ENCODE measurements at regions not wholly inside any gene's neighbourhood (a gene's known extent, or its start where the extent isn't known, plus 50 kb on each side); places are given as distances from the start of the nearest gene placed in this dataset.
"Not testable (repeated sequence)": the region's sequence is repeated elsewhere in the genome, so short reads cannot be mapped to it uniquely, and the experiment has no call there.

GRCh38 chr6:21847711-21848480 is 254.3 kb downstream of the SOX4 start:
- in situ Hi-C loops (cut with HindIII; ENCODE audit: low pct_unique_long_range_greater_than_20kb, low sequenced_read_pairs) = no loop called here
- no peak for DNase-seq (ENCODE audit: low read depth, low spot score)

- no peak for DNase-seq (ENCODE audit: low read depth, low spot score)
- in situ Hi-C loops (cut with HindIII; ENCODE audit: low pct_unique_long_range_greater_than_20kb, low sequenced_read_pairs) = no loop called here
Measured at GRCh38 chr6:21850691-21851090, 257.1 kb downstream of the SOX4 start.

DNA sequence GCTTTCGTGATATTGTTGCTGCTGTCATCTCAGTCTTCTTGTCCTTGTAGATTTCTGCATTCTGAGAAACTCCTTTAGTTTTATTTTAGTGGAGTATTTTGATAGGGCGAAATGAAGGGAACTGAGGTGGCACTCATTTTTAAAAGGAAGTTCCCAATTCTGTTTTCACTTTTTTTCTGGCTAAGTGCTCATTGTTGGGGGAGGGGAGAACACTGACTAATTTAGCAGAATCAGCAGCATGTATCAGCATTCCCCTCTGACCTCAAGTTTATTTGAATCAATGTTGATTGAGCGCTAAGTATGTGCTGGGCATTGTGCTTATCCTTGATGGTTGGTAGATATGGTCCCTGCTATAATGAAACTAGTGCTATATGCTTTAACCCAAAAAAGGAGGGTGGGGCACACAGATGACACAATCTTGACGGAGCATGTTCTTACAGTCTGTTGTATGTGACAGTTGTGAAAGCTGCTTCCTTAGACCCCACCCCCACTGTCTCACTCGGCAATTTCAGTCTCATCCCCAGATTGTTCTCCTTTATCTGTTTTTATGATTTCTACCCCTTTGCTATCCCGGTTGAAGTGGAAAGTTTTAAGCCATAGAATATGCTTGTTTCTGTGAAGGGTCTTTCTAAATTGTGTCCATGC is 262.4 kb downstream of the SOX4 start:
- in situ Hi-C loops (cut with HindIII; ENCODE audit: low pct_unique_long_range_greater_than_20kb, low sequenced_read_pairs) = no loop called here
- no peak for DNase-seq (ENCODE audit: low read depth, low spot score)

- in situ Hi-C loops (cut with HindIII; ENCODE audit: low pct_unique_long_range_greater_than_20kb, low sequenced_read_pairs) = no loop called here
- no peak for DNase-seq (ENCODE audit: low read depth, low spot score)
Measured at GRCh38 chr6:21856456-21856825, 262.9 kb downstream of the SOX4 start.

DNA sequence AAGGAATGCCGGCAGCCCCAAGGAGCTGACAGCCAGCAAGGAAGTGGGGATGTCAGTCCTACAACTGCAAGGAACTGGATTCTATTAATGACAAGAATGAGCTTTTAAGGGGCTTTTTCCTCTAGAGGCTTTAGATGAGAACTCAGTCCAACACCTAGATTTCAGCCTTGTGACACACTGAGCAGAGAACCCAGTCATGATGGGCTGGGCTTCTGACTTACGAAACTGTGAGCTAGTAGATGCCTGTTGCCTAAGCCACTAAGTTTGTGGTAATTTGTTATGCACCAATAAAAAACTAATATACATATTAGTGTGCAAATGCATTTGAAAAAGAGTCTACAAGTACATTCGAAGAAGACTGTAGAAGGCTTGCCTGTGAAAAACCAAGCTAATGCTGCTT is 263.3 kb downstream of the SOX4 start:
- no peak for DNase-seq (ENCODE audit: low read depth, low spot score)
- in situ Hi-C loops (cut with HindIII; ENCODE audit: low pct_unique_long_range_greater_than_20kb, low sequenced_read_pairs) = no loop called here

GRCh38 chr6:21858076-21858475 is 264.5 kb downstream of the SOX4 start:
- DNase-seq (ENCODE audit: low read depth, low spot score) = no peak
- in situ Hi-C loops (cut with HindIII; ENCODE audit: low pct_unique_long_range_greater_than_20kb, low sequenced_read_pairs) = no loop called here

DNA sequence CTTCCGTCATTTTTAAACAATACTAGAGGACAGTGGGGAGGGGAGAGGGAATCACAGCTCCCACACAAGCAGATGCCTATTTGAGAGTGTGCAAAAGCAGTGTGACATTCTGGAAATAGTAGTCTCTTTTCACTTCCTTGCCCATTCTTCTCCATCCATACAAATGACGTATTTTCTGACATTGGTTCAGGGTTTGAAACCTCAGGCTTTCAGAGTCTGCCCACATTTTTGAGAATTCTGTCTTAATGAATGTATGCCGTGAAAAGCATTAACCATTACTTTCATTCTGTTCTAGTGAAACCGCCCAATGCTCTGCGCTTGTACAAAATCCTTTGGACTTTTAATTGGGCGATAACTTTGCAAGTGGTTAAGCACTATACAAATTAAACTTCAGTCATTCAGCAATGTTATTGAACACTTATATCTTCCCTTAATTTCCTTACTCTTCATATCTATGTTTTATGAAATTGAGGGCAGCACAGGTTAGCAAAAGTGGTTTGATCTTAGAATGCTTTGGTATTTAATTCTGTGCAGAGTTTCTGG is 265.7 kb downstream of the SOX4 start:
- DNase-seq (ENCODE audit: low read depth, low spot score) = no peak
- in situ Hi-C loops (cut with HindIII; ENCODE audit: low pct_unique_long_range_greater_than_20kb, low sequenced_read_pairs) = no loop called here

DNA sequence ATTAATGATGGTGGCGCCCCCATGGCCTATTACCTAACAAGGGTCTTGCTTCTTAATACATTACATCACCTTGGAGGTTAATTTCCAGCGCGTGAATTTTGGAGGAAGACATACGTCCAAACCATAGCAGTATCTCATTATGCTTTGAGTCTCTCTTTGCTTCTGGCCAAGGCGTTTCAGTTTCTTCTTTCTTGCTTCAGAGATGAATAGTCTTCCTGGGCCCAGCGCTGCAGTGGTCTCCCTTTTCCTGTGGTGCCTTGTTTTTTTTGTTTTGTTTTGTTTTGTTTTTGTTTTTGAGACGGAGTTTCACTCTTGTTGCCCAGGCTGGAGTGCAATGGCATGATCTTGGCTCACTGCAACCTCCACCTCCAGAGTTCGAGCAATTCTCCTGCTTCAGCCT is 268.4 kb downstream of the SOX4 start:
- in situ Hi-C loops (cut with HindIII; ENCODE audit: low pct_unique_long_range_greater_than_20kb, low sequenced_read_pairs) = no loop called here
- DNase-seq (ENCODE audit: low read depth, low spot score) = no peak

- in situ Hi-C loops (cut with HindIII; ENCODE audit: low pct_unique_long_range_greater_than_20kb, low sequenced_read_pairs) = no loop called here
- DNase-seq (ENCODE audit: low read depth, low spot score) = no peak
Measured at GRCh38 chr6:21864206-21864605, 270.7 kb downstream of the SOX4 start.

GRCh38 chr6:21868226-21868625 is 274.7 kb downstream of the SOX4 start:
- no peak for DNase-seq (ENCODE audit: low read depth, low spot score)
- in situ Hi-C loops (cut with HindIII; ENCODE audit: low pct_unique_long_range_greater_than_20kb, low sequenced_read_pairs) = no loop called here

GRCh38 chr6:21869085-21869771 is 275.7 kb downstream of the SOX4 start:
- in situ Hi-C loops (cut with HindIII; ENCODE audit: low pct_unique_long_range_greater_than_20kb, low sequenced_read_pairs) = no loop called here
- DNase-seq (ENCODE audit: low read depth, low spot score) = no peak

GRCh38 chr6:21870076-21870730 is 276.7 kb downstream of the SOX4 start:
- DNase-seq (ENCODE audit: low read depth, low spot score) = no peak
- in situ Hi-C loops (cut with HindIII; ENCODE audit: low pct_unique_long_range_greater_than_20kb, low sequenced_read_pairs) = no loop called here

DNA sequence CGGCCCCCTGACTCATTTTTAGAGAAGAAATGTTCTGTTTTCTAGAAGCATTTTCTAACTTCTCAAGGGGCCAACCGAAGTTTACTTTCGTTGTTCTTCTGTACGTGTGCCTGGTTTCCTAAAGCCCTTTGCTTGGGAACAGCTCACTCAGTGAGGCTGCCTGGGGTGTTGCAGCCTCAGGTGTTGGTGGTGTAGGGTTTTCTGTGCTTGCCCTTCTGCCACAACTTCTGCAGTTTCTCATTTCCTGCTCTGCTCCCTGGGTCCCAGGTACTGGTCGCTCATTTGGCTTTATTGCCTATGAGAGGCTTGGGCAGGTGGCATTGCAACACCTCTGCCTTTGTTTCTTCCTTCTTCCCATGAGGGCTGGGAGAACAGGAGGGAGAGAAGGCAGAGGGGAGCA is 278.3 kb downstream of the SOX4 start:
- in situ Hi-C loops (cut with HindIII; ENCODE audit: low pct_unique_long_range_greater_than_20kb, low sequenced_read_pairs) = no loop called here
- no peak for DNase-seq (ENCODE audit: low read depth, low spot score)

GRCh38 chr6:21872749-21873148 is 279.2 kb downstream of the SOX4 start:
- no peak for DNase-seq (ENCODE audit: low read depth, low spot score)
- in situ Hi-C loops (cut with HindIII; ENCODE audit: low pct_unique_long_range_greater_than_20kb, low sequenced_read_pairs) = no loop called here

- in situ Hi-C loops (cut with HindIII; ENCODE audit: low pct_unique_long_range_greater_than_20kb, low sequenced_read_pairs) = no loop called here
- no peak for DNase-seq (ENCODE audit: low read depth, low spot score)
Measured at GRCh38 chr6:21873562-21873961, 280.0 kb downstream of the SOX4 start.

- in situ Hi-C loops (cut with HindIII; ENCODE audit: low pct_unique_long_range_greater_than_20kb, low sequenced_read_pairs) = no loop called here
- no peak for DNase-seq (ENCODE audit: low read depth, low spot score)
Measured at GRCh38 chr6:21874372-21874771, 280.8 kb downstream of the SOX4 start.

DNA sequence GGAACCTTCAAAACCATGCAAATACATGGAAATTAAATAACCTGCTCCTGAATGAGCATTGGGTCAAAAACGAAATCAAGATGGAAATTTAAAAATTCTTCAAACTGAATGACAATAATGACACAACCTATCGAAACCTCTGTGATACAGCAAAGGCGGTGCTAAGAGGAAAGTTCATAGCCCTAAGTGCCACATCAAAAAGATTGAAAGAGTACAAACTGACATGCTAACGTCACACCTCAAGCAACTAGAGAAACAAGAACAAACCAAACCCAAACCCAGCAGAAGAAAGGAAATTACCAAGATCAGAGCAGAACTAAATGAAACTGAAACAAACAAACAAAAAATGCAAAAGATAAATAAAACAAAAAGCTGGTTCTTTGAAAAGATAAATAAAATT is 283.5 kb downstream of the SOX4 start:
- in situ Hi-C loops (cut with HindIII; ENCODE audit: low pct_unique_long_range_greater_than_20kb, low sequenced_read_pairs); DNase-seq (ENCODE audit: low read depth, low spot score): not testable (repeated sequence)

GRCh38 chr6:21880249-21880648 is 286.7 kb downstream of the SOX4 start:
- DNase-seq (ENCODE audit: low read depth, low spot score); in situ Hi-C loops (cut with HindIII; ENCODE audit: low pct_unique_long_range_greater_than_20kb, low sequenced_read_pairs): not testable (repeated sequence)

All from SK-MEL-5 (cell line).